MM.1S (cell line): ENCODE measurements at regions not wholly inside any gene's neighbourhood (a gene's known extent, or its start where the extent isn't known, plus 50 kb on each side); places are given as distances from the start of the nearest gene placed in this dataset.

ENCODE experiments used
- DNase-seq: peaks from one replicate; pipeline ENCODE4 v3.0.0-alpha.2; 2015
- H2AFZ ChIP-seq: fragments of 300-600 bp; sonication (generic); 2 replicates; pipeline ENCODE4 v1.6.0; 2016; ENCODE audit warnings: antibody characterized with exemption, low read length
- H3F3A ChIP-seq: fragments of 300-600 bp; sonication (generic); 2 replicates; pipeline ENCODE4 v1.6.1; 2016; ENCODE audit warnings: mild to moderate bottlenecking, antibody characterized with exemption, low read length, moderate library complexity, mixed read lengths; ENCODE audit not compliant: insufficient read depth
- H3K27ac ChIP-seq: fragments of 300-600 bp; sonication (generic); 2 replicates; pipeline ENCODE4 v1.5.1; 2016; ENCODE audit warnings: mild to moderate bottlenecking, low read length
- H3K27me3 ChIP-seq: fragments of 300-600 bp; sonication (generic); replicated peaks from 2 replicates; pipeline ENCODE4 v1.6.0; 2016; ENCODE audit warnings: low read length; ENCODE audit not compliant: insufficient read depth
- H3K36me3 ChIP-seq: fragments of 300-600 bp; sonication (generic); replicated peaks from 2 replicates; pipeline ENCODE4 v1.6.1; 2016; ENCODE audit warnings: mild to moderate bottlenecking, low read length, mixed read lengths; ENCODE audit not compliant: insufficient read depth
- H3K4me1 ChIP-seq: fragments of 300-600 bp; sonication (generic); 2 replicates; pipeline ENCODE4 v1.6.1; 2016; ENCODE audit warnings: low read length, mixed read lengths
- H3K4me2 ChIP-seq: fragments of 300-600 bp; sonication (generic); 2 replicates; pipeline ENCODE4 v1.6.0; 2016; ENCODE audit warnings: low read depth, low read length
- H3K4me3 ChIP-seq: fragments of 300-600 bp; sonication (generic); 2 replicates; pipeline ENCODE4 v1.5.1; 2016; ENCODE audit warnings: low read length, mixed read lengths
- H3K79me2 ChIP-seq: fragments of 300-600 bp; sonication (generic); 2 replicates; pipeline ENCODE4 v1.6.1; 2016; ENCODE audit warnings: mixed run types, low read length, mixed read lengths
- H3K9ac ChIP-seq: fragments of 300-600 bp; sonication (generic); 2 replicates; pipeline ENCODE4 v1.6.1; 2016; ENCODE audit warnings: low read length, mixed read lengths
- H3K9me2 ChIP-seq: fragments of 300-600 bp; sonication (generic); replicated peaks from 2 replicates; pipeline ENCODE4 v1.6.1; 2016; ENCODE audit warnings: mild to moderate bottlenecking, low read length, mixed read lengths; ENCODE audit not compliant: insufficient read depth
- H3K9me3 ChIP-seq: fragments of 300-600 bp; sonication (generic); replicated peaks from 2 replicates; pipeline ENCODE4 v1.6.1; 2016; ENCODE audit warnings: mild to moderate bottlenecking, low read length, mixed read lengths; ENCODE audit not compliant: insufficient read depth
- H4K20me1 ChIP-seq: fragments of 300-600 bp; sonication (generic); 2 replicates; pipeline ENCODE4 v1.6.1; 2016; ENCODE audit warnings: mild to moderate bottlenecking, low read length, moderate library complexity, mixed read lengths; ENCODE audit not compliant: insufficient read depth
- EZH2 ChIP-seq: fragments of 300-600 bp; sonication (generic); optimal IDR thresholded peaks from 2 replicates; pipeline ENCODE3; 2017; ENCODE audit warnings: low read depth, mild to moderate bottlenecking, antibody characterized with exemption, low read length, mixed read lengths
- EZH2phosphoT487 ChIP-seq: fragments of 300-600 bp; sonication (generic); IDR thresholded peaks from 2 replicates; pipeline ENCODE4 v1.6.1; 2018; ENCODE audit warnings: antibody characterized with exemption, low read length
- TF ChIP-seq, protein P1 (sequence below): fragments of 300-600 bp; sonication (generic); IDR thresholded peaks from 2 replicates; pipeline ENCODE4 v1.5.1; 2016; ENCODE audit warnings: antibody characterized with exemption, low read length, mixed read lengths

DNA sequence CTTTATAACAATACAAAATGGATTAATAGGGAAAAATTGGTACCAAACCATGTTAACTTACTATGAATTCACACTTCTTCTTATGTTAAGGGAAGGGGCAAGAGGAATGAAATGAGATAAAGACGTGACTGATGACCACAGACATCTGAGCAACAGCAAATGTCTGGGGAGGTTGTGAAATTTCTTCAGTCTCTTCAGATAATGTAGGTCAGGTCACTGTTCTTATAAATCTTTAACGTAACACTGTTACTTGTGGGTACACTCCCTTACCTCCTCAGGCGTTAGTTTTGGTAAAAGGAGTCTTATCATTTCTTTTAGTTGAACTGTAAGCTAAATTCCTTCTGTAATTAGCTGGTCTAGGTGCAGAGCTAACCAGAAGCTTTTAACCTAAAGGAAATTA, 405.0 kb upstream of the LRFN5 start:
- Histone ChIP-seq H3F3A (no peaks in the 10 kb centered on the region), H3K9me3 (no peaks in the 10 kb centered on the region), H4K20me1 (no peaks in the 10 kb centered on the region), H3K4me1 (no peaks in the 10 kb centered on the region), H2AFZ (no peak overlapping the region), H3K27ac (no peak overlapping the region), H3K9me2 (no peaks in the 10 kb centered on the region), H3K4me2 (no peak overlapping the region), H3K4me3 (no peak overlapping the region), H3K36me3 (no peaks in the 10 kb centered on the region), H3K79me2 (no peaks in the 10 kb centered on the region), H3K27me3 (no peaks in the 10 kb centered on the region), H3K9ac (no peak overlapping the region)
- DNase-seq, result no peak
- TF ChIP-seq EZH2phosphoT487 (no peak), EZH2 (no peak)
- TF ChIP-seq, protein P1, sequence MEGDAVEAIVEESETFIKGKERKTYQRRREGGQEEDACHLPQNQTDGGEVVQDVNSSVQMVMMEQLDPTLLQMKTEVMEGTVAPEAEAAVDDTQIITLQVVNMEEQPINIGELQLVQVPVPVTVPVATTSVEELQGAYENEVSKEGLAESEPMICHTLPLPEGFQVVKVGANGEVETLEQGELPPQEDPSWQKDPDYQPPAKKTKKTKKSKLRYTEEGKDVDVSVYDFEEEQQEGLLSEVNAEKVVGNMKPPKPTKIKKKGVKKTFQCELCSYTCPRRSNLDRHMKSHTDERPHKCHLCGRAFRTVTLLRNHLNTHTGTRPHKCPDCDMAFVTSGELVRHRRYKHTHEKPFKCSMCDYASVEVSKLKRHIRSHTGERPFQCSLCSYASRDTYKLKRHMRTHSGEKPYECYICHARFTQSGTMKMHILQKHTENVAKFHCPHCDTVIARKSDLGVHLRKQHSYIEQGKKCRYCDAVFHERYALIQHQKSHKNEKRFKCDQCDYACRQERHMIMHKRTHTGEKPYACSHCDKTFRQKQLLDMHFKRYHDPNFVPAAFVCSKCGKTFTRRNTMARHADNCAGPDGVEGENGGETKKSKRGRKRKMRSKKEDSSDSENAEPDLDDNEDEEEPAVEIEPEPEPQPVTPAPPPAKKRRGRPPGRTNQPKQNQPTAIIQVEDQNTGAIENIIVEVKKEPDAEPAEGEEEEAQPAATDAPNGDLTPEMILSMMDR, result no peak

DNA sequence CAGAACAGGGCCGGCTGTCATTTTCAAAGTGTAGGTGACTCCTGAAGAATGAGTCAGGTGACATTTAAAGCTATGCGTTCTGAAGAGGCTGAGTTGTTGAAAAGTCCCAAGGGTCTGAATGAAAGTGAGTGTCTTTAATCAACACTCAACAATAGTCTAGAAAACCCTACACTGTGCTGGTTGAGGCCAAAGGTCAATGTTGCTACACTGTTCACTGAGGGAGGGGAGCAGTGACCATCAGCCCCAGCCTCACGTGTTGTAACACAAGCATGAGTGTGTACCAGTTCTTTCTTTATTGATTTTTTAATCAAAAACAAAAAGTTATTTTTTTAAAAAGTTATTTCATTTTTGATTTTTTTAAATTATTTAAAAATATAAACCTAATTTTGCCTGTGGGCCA, 418.8 kb upstream of the LRFN5 start:
- Histone ChIP-seq H3K27ac (no peak overlapping the region), H3K9me2 (no peaks in the 10 kb centered on the region), H2AFZ (no peak overlapping the region), H3F3A (no peaks in the 10 kb centered on the region), H3K9ac (no peak overlapping the region), H3K4me1 (no peaks in the 10 kb centered on the region), H3K9me3 (no peaks in the 10 kb centered on the region), H3K36me3 (no peaks in the 10 kb centered on the region), H3K4me2 (no peak overlapping the region), H3K4me3 (no peak overlapping the region), H4K20me1 (no peaks in the 10 kb centered on the region), H3K27me3 (no peaks in the 10 kb centered on the region), H3K79me2 (no peaks in the 10 kb centered on the region)
- no peak for DNase-seq
- TF ChIP-seq, protein P1, result no peak
- TF ChIP-seq EZH2 (no peak), EZH2phosphoT487 (no peak)

DNA sequence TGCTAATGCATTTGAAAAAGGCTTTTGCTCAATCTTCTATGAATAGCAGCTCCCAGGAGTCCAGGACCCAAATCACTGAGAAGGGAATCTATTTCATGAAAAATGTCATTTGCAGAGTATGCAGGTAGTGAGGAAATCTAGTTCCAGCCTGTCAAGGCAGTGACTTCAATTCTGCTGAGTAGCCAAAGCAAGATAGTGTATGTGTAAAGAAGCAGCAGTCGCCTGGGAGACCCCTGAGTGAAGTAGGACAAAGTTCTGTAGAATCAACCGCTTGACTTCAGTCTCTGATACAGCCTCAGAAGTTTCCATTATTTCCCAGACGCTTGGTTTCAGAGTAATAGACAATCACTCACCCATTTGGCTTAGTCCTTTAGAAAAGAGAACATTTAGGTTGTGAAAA, 435.6 kb upstream of the LRFN5 start:
- TF ChIP-seq EZH2, result no peak
- Histone ChIP-seq H3K4me2 (no peak overlapping the region), H3K27ac (no peak overlapping the region), H3K9ac (no peak overlapping the region), H3K4me1 (no peaks in the 10 kb centered on the region), H2AFZ (no peak overlapping the region), H3F3A (no peaks in the 10 kb centered on the region), H3K9me2 (no peaks in the 10 kb centered on the region), H3K36me3 (no peaks in the 10 kb centered on the region), H3K4me3 (no peak overlapping the region), H4K20me1 (no peaks in the 10 kb centered on the region), H3K27me3 (no peaks in the 10 kb centered on the region), H3K9me3 (no peaks in the 10 kb centered on the region), H3K79me2 (no peaks in the 10 kb centered on the region)
- no peak for DNase-seq

DNA sequence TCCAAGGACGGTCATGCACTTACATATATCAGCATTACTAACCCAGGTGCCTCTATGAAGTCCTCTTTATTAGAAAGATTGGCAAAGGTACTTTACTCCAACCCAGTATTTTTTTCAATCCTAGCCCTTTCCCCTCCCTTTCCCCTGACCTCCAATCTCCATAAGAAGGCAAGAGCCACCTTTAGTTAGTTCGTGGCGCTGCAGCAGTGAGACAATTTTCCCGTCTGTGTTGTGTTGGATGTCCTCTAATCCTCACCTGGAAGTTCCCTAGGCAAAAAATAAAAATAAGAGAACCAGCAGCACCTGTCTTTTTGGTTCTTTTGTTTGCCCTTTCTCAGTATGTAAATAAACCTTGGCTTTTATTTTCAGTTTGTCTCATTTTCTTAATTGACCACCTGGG, 439.6 kb upstream of the LRFN5 start:
- Histone ChIP-seq H3K4me1 (no peaks in the 10 kb centered on the region), H3F3A (no peaks in the 10 kb centered on the region), H3K4me3 (no peak overlapping the region), H3K27ac (no peak overlapping the region), H3K79me2 (no peaks in the 10 kb centered on the region), H3K4me2 (peak overlapping the region; percentile 12; the same call in 1 of the 2 replicates), H4K20me1 (no peaks in the 10 kb centered on the region), H3K9ac (no peak overlapping the region), H2AFZ (no peak overlapping the region), H3K36me3 (no peaks in the 10 kb centered on the region), H3K9me2 (no peaks in the 10 kb centered on the region), H3K27me3 (no peaks in the 10 kb centered on the region), H3K9me3 (no peaks in the 10 kb centered on the region)
- TF ChIP-seq EZH2phosphoT487 (no peak), EZH2 (no peak)
- TF ChIP-seq, protein P1, result no peak
- no peak for DNase-seq
